ENCODE measurements at regions not wholly inside any gene's neighbourhood (a gene's known extent, or its start where the extent isn't known, plus 50 kb on each side); places are given as distances from the start of the nearest gene placed in this dataset.

- TF ChIP-seq CTCF (IDR thresholded peaks at IDR 0.05) = no peak
- no peak for TF ChIP-seq POLR2AphosphoS5 (IDR thresholded peaks at IDR 0.05)
Observed at GRCh38 chr1:2930016-2930815, 91.1 kb upstream of the ACTRT2 start.

Data from breast epithelium (tissue), 3 donors.